Mesendoderm (in vitro differentiated cells): ENCODE measurements at regions not wholly inside any gene's neighbourhood (a gene's known extent, or its start where the extent isn't known, plus 50 kb on each side); places are given as distances from the start of the nearest gene placed in this dataset.
A peak's percentile ranks its signal among the peaks of the same experiment; 100 is the strongest.

Experiments used
- DNase-seq: peaks from one replicate; pipeline ENCODE4 v3.0.0; 2013
- H2AK5ac ChIP-seq: 2 replicates; pipeline ENCODE4 v1.6.1; 2013; ENCODE audit warnings: low read length, inconsistent platforms
- H2BK120ac ChIP-seq: 2 replicates; pipeline ENCODE4 v1.6.1; 2013; ENCODE audit warnings: low read depth, mild to moderate bottlenecking, low read length, moderate library complexity, mixed read lengths
- H2BK15ac ChIP-seq: replicated peaks from 2 replicates; pipeline ENCODE4 v1.6.1; 2013; ENCODE audit warnings: low read depth, mild to moderate bottlenecking, moderate library complexity
- H2BK5ac ChIP-seq: 2 replicates; pipeline ENCODE4 v1.6.1; 2013; ENCODE audit warnings: low read length, inconsistent platforms
- H3K18ac ChIP-seq: 2 replicates; pipeline ENCODE4 v1.6.1; 2013; ENCODE audit warnings: mild to moderate bottlenecking, low read length, mixed read lengths
- H3K23ac ChIP-seq: one replicate; pipeline ENCODE4 v1.6.1; 2013; ENCODE audit warnings: low read length
- H3K27ac ChIP-seq: 2 replicates; pipeline ENCODE4 v1.5.1; 2013; ENCODE audit warnings: low read depth, mild to moderate bottlenecking, inconsistent platforms, low read length, moderate library complexity
- H3K27me3 ChIP-seq: 2 replicates; pipeline ENCODE4 v1.6.1; 2013; ENCODE audit warnings: low read length, control low read depth, mild to moderate bottlenecking, inconsistent platforms; ENCODE audit not compliant: insufficient read depth, poor library complexity
- H3K36me3 ChIP-seq: 2 replicates; pipeline ENCODE4 v1.6.1; 2013; ENCODE audit warnings: low read length, inconsistent platforms; ENCODE audit not compliant: control insufficient read depth, insufficient read depth
- H3K4ac ChIP-seq: one replicate; pipeline ENCODE4 v1.6.1; 2013; ENCODE audit warnings: low read depth, mild to moderate bottlenecking, low read length, moderate library complexity
- H3K4me1 ChIP-seq: 2 replicates; pipeline ENCODE4 v1.6.1; 2013; ENCODE audit warnings: low read depth, low read length, inconsistent platforms; ENCODE audit not compliant: control insufficient read depth
- H3K4me2 ChIP-seq: 2 replicates; pipeline ENCODE4 v1.6.1; 2013; ENCODE audit warnings: low read length
- H3K4me3 ChIP-seq: 2 replicates; pipeline ENCODE4 v1.5.1; 2013; ENCODE audit warnings: mild to moderate bottlenecking, low read length
- H3K56ac ChIP-seq: one replicate; pipeline ENCODE4 v1.6.1; 2013; ENCODE audit warnings: low read length
- H3K79me1 ChIP-seq: 2 replicates; pipeline ENCODE4 v1.6.1; 2013; ENCODE audit warnings: low read length, inconsistent platforms
- H3K79me2 ChIP-seq: 2 replicates; pipeline ENCODE4 v1.6.1; 2013; ENCODE audit warnings: mild to moderate bottlenecking, low read length; ENCODE audit not compliant: control insufficient read depth, insufficient read depth
- H3K9ac ChIP-seq: 2 replicates; pipeline ENCODE4 v1.6.1; 2013; ENCODE audit warnings: low read length, inconsistent platforms
- H4K5ac ChIP-seq: one replicate; pipeline ENCODE4 v1.6.1; 2013; ENCODE audit warnings: low read length
- H4K8ac ChIP-seq: one replicate; pipeline ENCODE4 v1.6.1; 2013; ENCODE audit warnings: low read depth, mild to moderate bottlenecking, control low read depth, low read length, moderate library complexity
- WGBS: extraction: QIAGEN DNeasy Blood & Tissue Kit; methylation state at CpG from one replicate; pipeline ENCODE4 v1.1.7; 2013; ENCODE audit warnings: low lambda C conversion rate, missing lambda C conversion rate; ENCODE audit not compliant: insufficient coverage; ENCODE audit errors: extremely low coverage; 5-methylcytosine and 5-hydroxymethylcytosine counted together

DNA sequence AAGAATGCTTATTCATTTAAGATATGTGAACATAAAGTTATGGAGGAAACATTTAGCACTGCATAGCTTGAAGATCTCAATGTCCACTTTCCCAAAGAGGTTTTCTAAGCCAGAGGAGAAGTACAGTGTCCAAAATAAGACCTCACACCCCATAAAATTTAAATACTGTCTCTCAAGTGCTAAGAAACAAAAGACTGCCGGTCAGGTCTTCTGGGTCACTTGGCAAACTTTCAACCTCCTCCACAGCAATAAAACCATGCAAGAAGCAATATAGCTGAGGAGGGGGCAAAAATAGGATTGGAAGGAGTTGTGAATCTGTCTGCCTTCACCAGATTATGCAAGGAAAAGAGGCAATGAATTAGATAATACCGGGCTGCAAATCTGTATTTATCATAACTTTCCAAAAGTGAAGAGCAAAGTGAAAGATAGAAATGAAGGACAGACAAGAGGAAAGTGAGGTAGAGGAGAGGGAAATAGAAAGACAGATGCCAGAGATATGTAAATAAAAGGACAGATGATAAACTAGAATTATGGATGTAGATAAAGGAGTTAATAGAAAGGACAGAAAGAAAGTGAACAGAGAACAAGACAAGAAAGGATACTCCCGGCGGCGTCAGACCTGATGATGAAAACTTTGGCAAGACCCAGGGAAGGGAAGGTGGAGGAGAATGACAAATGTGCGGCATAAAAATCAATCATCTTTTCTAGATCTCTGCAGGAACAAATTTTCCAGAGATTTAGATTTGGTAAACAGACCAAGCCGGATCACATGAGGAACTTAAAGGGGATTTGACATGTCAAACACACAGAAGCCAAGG lies 152.7 kb upstream of the FAM241A start:
- Histone ChIP-seq H3K4me3 (no peak overlapping the region), H3K18ac (no peak overlapping the region), H4K8ac (no peak overlapping the region), H2BK120ac (no peak overlapping the region), H3K4me2 (no peak overlapping the region), H3K4ac (no peak overlapping the region), H3K56ac (no peak overlapping the region), H4K5ac (no peak overlapping the region), H2AK5ac (no peak overlapping the region), H2BK5ac (no peak overlapping the region), H2BK15ac (no peak overlapping the region), H3K36me3 (no peaks in the 10 kb centered on the region), H3K23ac (no peak overlapping the region), H3K27ac (no peak overlapping the region), H3K27me3 (no peaks in the 10 kb centered on the region), H3K9ac (no peak overlapping the region), H3K79me1 (no peaks in the 10 kb centered on the region), H3K79me2 (no peaks in the 10 kb centered on the region), H3K4me1 (no peaks in the 10 kb centered on the region)
- no peak for DNase-seq
- no CpG with 5 or more reads among the region's 7 CpGs for WGBS

GRCh38 chr4:111994392-111994791 lies 150.9 kb upstream of the FAM241A start:
- H3K4me2 ChIP-seq, result no peak overlapping the region
- H3K56ac ChIP-seq, result no peak overlapping the region
- H4K8ac ChIP-seq, result no peak overlapping the region
- H3K27ac ChIP-seq, result no peak overlapping the region
- no peak overlapping the region for H3K9ac ChIP-seq
- no peak overlapping the region for H4K5ac ChIP-seq
- no CpG with 5 or more reads among the region's 1 CpG for WGBS
- H3K23ac ChIP-seq, result no peak overlapping the region
- no peak for DNase-seq
- no peak overlapping the region for H3K4ac ChIP-seq
- no peaks in the 10 kb centered on the region for H3K79me2 ChIP-seq
- H3K27me3 ChIP-seq, result no peaks in the 10 kb centered on the region
- no peak overlapping the region for H3K4me3 ChIP-seq
- no peaks in the 10 kb centered on the region for H3K4me1 ChIP-seq
- no peak overlapping the region for H2BK5ac ChIP-seq
- no peak overlapping the region for H2AK5ac ChIP-seq
- no peaks in the 10 kb centered on the region for H3K36me3 ChIP-seq
- H3K18ac ChIP-seq, result no peak overlapping the region
- H3K79me1 ChIP-seq, result no peaks in the 10 kb centered on the region
- no peak overlapping the region for H2BK15ac ChIP-seq
- no peak overlapping the region for H2BK120ac ChIP-seq

DNA sequence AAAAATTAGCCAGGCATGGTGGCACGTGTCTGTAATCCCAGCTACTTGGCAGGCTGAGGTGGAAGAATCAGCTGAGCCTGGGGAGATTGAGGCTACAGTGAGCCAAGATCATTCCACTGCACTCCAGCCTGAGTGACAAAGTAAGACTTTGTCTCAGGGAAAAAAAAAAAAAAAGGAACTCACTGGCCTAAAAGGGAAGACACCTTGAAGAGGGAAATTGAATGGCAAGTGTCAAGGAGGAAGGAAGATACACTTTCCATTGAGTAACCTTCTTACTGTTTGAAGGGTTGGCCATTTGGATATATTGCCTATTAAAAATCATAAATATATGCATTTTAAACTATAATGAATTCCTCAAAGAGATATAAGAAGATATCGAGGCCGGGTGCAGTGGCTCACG lies 147.5 kb upstream of the FAM241A start:
- H3K79me2 ChIP-seq, result no peaks in the 10 kb centered on the region
- H4K8ac ChIP-seq, result no peak overlapping the region
- no peak overlapping the region for H2BK120ac ChIP-seq
- H3K18ac ChIP-seq, result no peak overlapping the region
- no peaks in the 10 kb centered on the region for H3K36me3 ChIP-seq
- H3K4me3 ChIP-seq, result no peak overlapping the region
- no CpG with 5 or more reads among the region's 4 CpGs for WGBS
- no peak overlapping the region for H3K4me2 ChIP-seq
- no peak overlapping the region for H3K9ac ChIP-seq
- no peak for DNase-seq
- H3K4ac ChIP-seq, result no peak overlapping the region
- H3K23ac ChIP-seq, result no peak overlapping the region
- no peak overlapping the region for H3K56ac ChIP-seq
- no peak overlapping the region for H4K5ac ChIP-seq
- H3K27ac ChIP-seq, result no peak overlapping the region
- no peak overlapping the region for H2AK5ac ChIP-seq
- H2BK5ac ChIP-seq, result no peak overlapping the region
- no peaks in the 10 kb centered on the region for H3K79me1 ChIP-seq
- H2BK15ac ChIP-seq, result no peak overlapping the region
- H3K27me3 ChIP-seq, result no peaks in the 10 kb centered on the region
- H3K4me1 ChIP-seq, result no peaks in the 10 kb centered on the region

GRCh38 chr4:111999801-112000200 lies 145.5 kb upstream of the FAM241A start:
- no peak overlapping the region for H2BK120ac ChIP-seq
- no peak overlapping the region for H2BK15ac ChIP-seq
- no peak overlapping the region for H3K27ac ChIP-seq
- H2AK5ac ChIP-seq, result no peak overlapping the region
- no peak overlapping the region for H3K23ac ChIP-seq
- H4K8ac ChIP-seq, result no peak overlapping the region
- no peaks in the 10 kb centered on the region for H3K79me1 ChIP-seq
- H3K56ac ChIP-seq, result no peak overlapping the region
- H3K36me3 ChIP-seq, result no peaks in the 10 kb centered on the region
- H3K4me3 ChIP-seq, result no peak overlapping the region
- H3K79me2 ChIP-seq, result no peaks in the 10 kb centered on the region
- no peak overlapping the region for H3K18ac ChIP-seq
- H2BK5ac ChIP-seq, result no peak overlapping the region
- no peak overlapping the region for H4K5ac ChIP-seq
- no peak overlapping the region for H3K9ac ChIP-seq
- no peak for DNase-seq
- H3K4ac ChIP-seq, result no peak overlapping the region
- no peaks in the 10 kb centered on the region for H3K27me3 ChIP-seq
- no peaks in the 10 kb centered on the region for H3K4me1 ChIP-seq
- no peak overlapping the region for H3K4me2 ChIP-seq
- WGBS, result no CpG with 5 or more reads among the region's 3 CpGs

DNA sequence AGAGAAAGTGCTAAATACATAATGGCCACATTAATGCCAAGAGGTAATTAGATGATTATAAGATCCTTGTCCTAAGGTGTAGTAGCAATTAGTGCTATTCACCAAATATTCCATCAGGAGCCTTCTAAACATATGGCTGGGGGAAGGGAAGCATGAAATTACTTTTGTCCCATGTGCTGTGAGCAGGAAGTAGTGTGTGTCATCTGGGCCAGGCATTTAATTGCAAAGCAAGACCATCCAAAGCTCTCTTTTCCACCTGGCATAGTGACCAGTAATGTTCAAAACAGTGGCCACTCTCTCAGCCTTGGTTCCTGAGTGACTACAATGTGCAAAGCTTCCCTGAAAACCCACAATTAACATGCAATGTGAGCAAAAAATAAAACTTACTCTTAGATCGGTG lies 144.2 kb upstream of the FAM241A start:
- Histone ChIP-seq H3K27ac (no peak overlapping the region), H2BK5ac (no peak overlapping the region), H3K4me2 (no peak overlapping the region), H3K9ac (no peak overlapping the region), H2BK120ac (no peak overlapping the region), H4K8ac (no peak overlapping the region), H3K23ac (no peak overlapping the region), H4K5ac (no peak overlapping the region), H3K18ac (no peak overlapping the region), H3K79me1 (no peaks in the 10 kb centered on the region), H3K56ac (no peak overlapping the region), H3K36me3 (no peaks in the 10 kb centered on the region), H2AK5ac (no peak overlapping the region), H3K4ac (no peak overlapping the region), H3K4me1 (no peaks in the 10 kb centered on the region), H3K79me2 (no peaks in the 10 kb centered on the region), H3K27me3 (no peaks in the 10 kb centered on the region), H2BK15ac (no peak overlapping the region), H3K4me3 (no peak overlapping the region)
- no CpG with 5 or more reads among the region's 1 CpG for WGBS
- DNase-seq, result no peak

DNA sequence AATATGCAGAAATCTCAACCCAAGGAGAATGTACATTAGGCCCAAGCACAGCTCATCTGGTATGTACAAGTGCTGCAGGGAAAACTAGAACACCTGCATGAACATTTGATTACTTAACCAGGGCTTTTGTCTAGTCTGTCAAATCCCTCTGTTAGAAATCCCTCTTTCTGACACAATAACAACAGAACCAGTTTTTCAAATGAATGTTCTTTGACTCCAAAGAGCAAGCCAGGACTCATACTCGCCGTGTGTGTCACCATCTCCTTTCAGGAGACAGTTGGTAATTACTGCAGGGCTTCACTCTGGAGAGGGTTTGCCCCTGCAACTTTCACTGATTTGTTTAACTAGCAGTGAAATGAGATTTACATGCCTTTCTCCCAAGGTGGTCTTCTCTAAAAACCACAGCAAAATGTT lies 143.0 kb upstream of the FAM241A start:
- Histone ChIP-seq H3K27ac (no peak overlapping the region), H3K4me2 (no peak overlapping the region), H3K4me3 (no peak overlapping the region), H3K9ac (no peak overlapping the region), H3K79me1 (no peaks in the 10 kb centered on the region), H3K4me1 (no peaks in the 10 kb centered on the region), H3K79me2 (no peaks in the 10 kb centered on the region), H2BK15ac (no peak overlapping the region), H3K36me3 (no peaks in the 10 kb centered on the region), H2BK5ac (no peak overlapping the region), H3K27me3 (no peaks in the 10 kb centered on the region), H2AK5ac (no peak overlapping the region), H3K4ac (no peak overlapping the region), H4K5ac (no peak overlapping the region), H3K23ac (no peak overlapping the region), H2BK120ac (no peak overlapping the region), H3K18ac (no peak overlapping the region), H4K8ac (no peak overlapping the region), H3K56ac (no peak overlapping the region)
- DNase-seq, result peak; percentile 39
- no CpG with 5 or more reads among the region's 2 CpGs for WGBS
